ENCODE measurements at regions not wholly inside any gene's neighbourhood (a gene's known extent, or its start where the extent isn't known, plus 50 kb on each side); places are given as distances from the start of the nearest gene placed in this dataset.

DNA sequence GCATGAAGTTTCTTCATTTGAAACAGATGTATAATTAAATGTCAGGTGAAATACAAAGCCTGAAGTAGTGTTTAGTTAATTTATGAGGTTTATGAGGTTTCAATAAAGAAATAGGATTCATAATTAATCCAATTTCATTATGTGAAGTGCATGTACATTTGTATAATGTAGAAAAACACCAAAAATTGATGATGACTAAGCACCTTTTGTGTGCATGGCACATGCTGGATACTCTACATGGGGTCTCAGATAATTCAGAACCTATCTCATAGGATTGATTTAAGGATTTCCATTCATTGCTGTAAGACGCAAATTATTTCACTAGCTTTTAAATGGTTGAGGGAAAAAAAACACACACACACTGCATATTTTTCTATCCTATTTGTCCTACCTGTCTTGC lies 143.9 kb downstream of the ESM1 start:
- TF ChIP-seq POLR2A (IDR thresholded peaks at IDR 0.05; ENCODE audit: low read depth, low read length) (no peak), POLR2AphosphoS5 (IDR thresholded peaks at IDR 0.05; ENCODE audit: low read depth, low read length) (no peak)

All from GM12892 (cell line).